ENCODE measurements at regions not wholly inside any gene's neighbourhood (a gene's known extent, or its start where the extent isn't known, plus 50 kb on each side); places are given as distances from the start of the nearest gene placed in this dataset.

DNA sequence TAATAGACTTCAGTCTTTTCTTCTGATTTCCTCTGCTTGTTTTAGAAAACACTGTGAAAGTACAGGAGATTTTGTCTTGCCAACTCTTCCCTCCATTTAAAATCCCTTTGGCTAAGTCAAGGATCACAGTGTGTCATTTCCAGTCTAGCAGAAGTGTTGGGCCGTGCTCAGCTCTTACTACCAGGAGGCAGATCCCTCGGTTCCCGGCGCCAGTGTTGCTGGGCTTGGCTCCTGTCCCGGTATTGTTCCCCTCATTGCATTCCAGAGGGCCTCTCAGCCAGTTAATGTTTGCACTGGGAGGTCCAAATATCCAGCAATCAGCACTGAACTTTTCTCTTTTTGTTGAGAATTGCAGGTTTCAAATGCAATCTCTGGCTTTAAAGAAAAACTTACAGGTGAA is 612.1 kb upstream of the MGMT start:
- CTCF ChIA-PET: no interaction called here
- POLR2A ChIA-PET: no interaction called here
- no peaks in the 10 kb centered on the region for H4K20me1 ChIP-seq (replicated peaks; ENCODE audit: control insufficient read depth, extremely low read depth, insufficient read depth, low read length)
- H3K4me1 ChIP-seq (ENCODE audit: control insufficient read depth, extremely low read depth, insufficient read depth, low read length): no peaks in the 10 kb centered on the region
- H3K9me3 ChIP-seq (replicated peaks; ENCODE audit: control insufficient read depth, insufficient read depth, low read length): no peaks in the 10 kb centered on the region
- no peaks in the 10 kb centered on the region for H3K27me3 ChIP-seq (ENCODE audit: control insufficient read depth in 2 of 2, insufficient read depth in 2 of 2, low read length in 2 of 2)
- no peaks in the 10 kb centered on the region for H3K79me2 ChIP-seq (ENCODE audit: control insufficient read depth, insufficient read depth, low read length)
- H2AFZ ChIP-seq (ENCODE audit: low read depth, low read length): no peak overlapping the region
- no peak overlapping the region for H3K4me2 ChIP-seq (ENCODE audit: insufficient read depth, low read length)
- H3K36me3 ChIP-seq (ENCODE audit: control insufficient read depth in 2 of 2, extremely low read depth in 1 of 2, insufficient read depth in 2 of 2, low read length in 2 of 2): no peaks in the 10 kb centered on the region
- BruUV-seq (replicated peaks): no TSS peak
- H3K9ac ChIP-seq (replicated peaks; ENCODE audit: extremely low read depth, insufficient read depth, low read length): no peak overlapping the region
- TF ChIP-seq MYC (IDR thresholded peaks at IDR 0.05; ENCODE audit: low read depth, low read length) (no peak), GATA2 (IDR thresholded peaks at IDR 0.05; ENCODE audit: insufficient read depth, insufficient read length, low read depth, low read length) (no peak), POLR2A (IDR thresholded peaks at IDR 0.05; ENCODE audit: low read depth, low read length) (no peak), JUN (IDR thresholded peaks at IDR 0.05; ENCODE audit: borderline replicate concordance, insufficient read depth, insufficient read length, low read depth) (no peak), POLR2AphosphoS5 (IDR thresholded peaks at IDR 0.05; ENCODE audit: insufficient read depth, low read depth, low read length) (no peak), FOS (IDR thresholded peaks at IDR 0.05; ENCODE audit: borderline replicate concordance, insufficient read depth, low read length) (no peak)
- TF ChIP-seq, protein P1, sequence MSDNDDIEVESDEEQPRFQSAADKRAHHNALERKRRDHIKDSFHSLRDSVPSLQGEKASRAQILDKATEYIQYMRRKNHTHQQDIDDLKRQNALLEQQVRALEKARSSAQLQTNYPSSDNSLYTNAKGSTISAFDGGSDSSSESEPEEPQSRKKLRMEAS (IDR thresholded peaks at IDR 0.05; ENCODE audit: insufficient read depth, insufficient read length): no peak
- TF ChIP-seq, protein P2, sequence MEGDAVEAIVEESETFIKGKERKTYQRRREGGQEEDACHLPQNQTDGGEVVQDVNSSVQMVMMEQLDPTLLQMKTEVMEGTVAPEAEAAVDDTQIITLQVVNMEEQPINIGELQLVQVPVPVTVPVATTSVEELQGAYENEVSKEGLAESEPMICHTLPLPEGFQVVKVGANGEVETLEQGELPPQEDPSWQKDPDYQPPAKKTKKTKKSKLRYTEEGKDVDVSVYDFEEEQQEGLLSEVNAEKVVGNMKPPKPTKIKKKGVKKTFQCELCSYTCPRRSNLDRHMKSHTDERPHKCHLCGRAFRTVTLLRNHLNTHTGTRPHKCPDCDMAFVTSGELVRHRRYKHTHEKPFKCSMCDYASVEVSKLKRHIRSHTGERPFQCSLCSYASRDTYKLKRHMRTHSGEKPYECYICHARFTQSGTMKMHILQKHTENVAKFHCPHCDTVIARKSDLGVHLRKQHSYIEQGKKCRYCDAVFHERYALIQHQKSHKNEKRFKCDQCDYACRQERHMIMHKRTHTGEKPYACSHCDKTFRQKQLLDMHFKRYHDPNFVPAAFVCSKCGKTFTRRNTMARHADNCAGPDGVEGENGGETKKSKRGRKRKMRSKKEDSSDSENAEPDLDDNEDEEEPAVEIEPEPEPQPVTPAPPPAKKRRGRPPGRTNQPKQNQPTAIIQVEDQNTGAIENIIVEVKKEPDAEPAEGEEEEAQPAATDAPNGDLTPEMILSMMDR (IDR thresholded peaks at IDR 0.05; ENCODE audit: extremely low read depth in 1 of 2, insufficient read depth in 1 of 2, low read depth in 1 of 2, low read length in 2 of 2): no peak
- no peak overlapping the region for H3K4me3 ChIP-seq (replicated peaks in 1 of 3; ENCODE audit: insufficient read depth in 1 of 3, low read depth in 1 of 3, low read length in 3 of 3)
- no peaks in the 10 kb centered on the region for H3K9me1 ChIP-seq (replicated peaks; ENCODE audit: control insufficient read depth, extremely low read depth, insufficient read depth, low read length)
- peak; percentile 4 for DNase-seq (ENCODE audit: low read depth, low spot score)
- dilution Hi-C loops (cut with MboI; ENCODE audit: extremely low pct_ligation_motif_present, low sequenced_read_pairs): no loop called here
- no peak for FAIRE-seq
- H3K27ac ChIP-seq (ENCODE audit: insufficient read depth, low read depth, low read length): no peak overlapping the region
- intact Hi-C loops (cut with micrococcal nuclease): no loop called here
